Common myeloid progenitor, CD34-positive (primary cell): ENCODE measurements at regions not wholly inside any gene's neighbourhood (a gene's known extent, or its start where the extent isn't known, plus 50 kb on each side); places are given as distances from the start of the nearest gene placed in this dataset.

ENCODE experiments used
- CTCF ChIA-PET: fragments of 350-600 bp; sonication (Branson Sonifier 250); formaldehyde crosslinking; loops from one replicate; lab custom pipeline; 2021; ENCODE audit warnings: antibody characterized with exemption; lab: Charles Lee
- POLR2A ChIA-PET: fragments of 350-600 bp; sonication (Branson Sonifier 250); formaldehyde crosslinking; loops from one replicate; lab custom pipeline; 2021; ENCODE audit warnings: antibody characterized with exemption; lab: Charles Lee
- DNase-seq, 3 donors: peaks; one replicate each; pipeline versions ENCODE4 v3.0.0 to v3.0.0-alpha.2; 2013
- H3K27ac ChIP-seq, 2 experiments: 1 replicate in 1 of 2; 2 replicates in 1 of 2; pipeline ENCODE4 v1.7.0; 2013; ENCODE audit warnings: inconsistent platforms in 2 of 2, low read length in 2 of 2, mild to moderate bottlenecking in 2 of 2, low read depth in 1 of 2, moderate library complexity in 1 of 2; ENCODE audit not compliant: severe bottlenecking in 2 of 2, insufficient read depth in 1 of 2, poor library complexity in 1 of 2
- H3K27me3 ChIP-seq, 5 experiments: replicated peaks in 2 of 5; 1 replicate in 3 of 5; 2 replicates in 2 of 5; pipeline versions ENCODE4 v1.6.1 to v1.7.0; 2013; ENCODE audit warnings: low read length in 4 of 5, mild to moderate bottlenecking in 2 of 5, moderate library complexity in 2 of 5, inconsistent platforms in 1 of 5; ENCODE audit not compliant: insufficient read depth in 5 of 5, control insufficient read depth in 4 of 5
- H3K36me3 ChIP-seq, 4 experiments: 1 replicate in 2 of 4; 2 replicates in 2 of 4; pipeline versions ENCODE4 v1.6.1 to v1.7.0; 2013; ENCODE audit warnings: low read length in 3 of 4, control low read depth in 1 of 4, mild to moderate bottlenecking in 1 of 4; ENCODE audit not compliant: control insufficient read depth in 4 of 4, insufficient read depth in 4 of 4
- H3K4me1 ChIP-seq, 4 experiments: 1 replicate in 3 of 4; 2 replicates in 1 of 4; pipeline versions ENCODE4 v1.6.1 to v1.7.1; 2013; ENCODE audit warnings: low read length in 3 of 4, mild to moderate bottlenecking in 3 of 4, control low read depth in 1 of 4, inconsistent platforms in 1 of 4, moderate library complexity in 1 of 4; ENCODE audit not compliant: control insufficient read depth in 4 of 4, insufficient read depth in 4 of 4; ENCODE audit errors: control extremely low read depth in 1 of 4
- H3K4me3 ChIP-seq, 7 experiments: 1 replicate in 4 of 7; 2 replicates in 3 of 7; pipeline versions ENCODE4 v1.5.1 to v1.7.0; 2013; ENCODE audit warnings: mild to moderate bottlenecking in 7 of 7, low read length in 6 of 7, moderate library complexity in 6 of 7, inconsistent platforms in 2 of 7, low read depth in 2 of 7, control low read depth in 1 of 7; ENCODE audit not compliant: insufficient read depth in 4 of 7, control insufficient read depth in 1 of 7; ENCODE audit errors: extremely low read depth in 1 of 7
- H3K9me3 ChIP-seq, 5 experiments: 1 replicate in 4 of 5; 2 replicates in 1 of 5; pipeline versions ENCODE4 v1.6.1 to v1.7.1; 2013; ENCODE audit warnings: low read length in 4 of 5, mild to moderate bottlenecking in 2 of 5, inconsistent platforms in 1 of 5, low read depth in 1 of 5, moderate library complexity in 1 of 5; ENCODE audit not compliant: control insufficient read depth in 4 of 5, insufficient read depth in 2 of 5; ENCODE audit errors: control extremely low read depth in 1 of 5
- WGBS: methylation state at CpG from one replicate; pipeline ENCODE4 v1.1.5; 2013; ENCODE audit not compliant: insufficient coverage; 5-methylcytosine and 5-hydroxymethylcytosine counted together

- Histone ChIP-seq H3K4me3 (no peak overlapping the region), H3K27ac (no peak overlapping the region), H3K4me1 (peaks cover 0 to 5% (median 0%) of the 10 kb centered on the region in 4 experiments), H3K27me3 (no peaks in the 10 kb centered on the region), H3K36me3 (no peaks in the 10 kb centered on the region), H3K9me3 (no peaks in the 10 kb centered on the region)
- POLR2A ChIA-PET = no interaction called here
- CTCF ChIA-PET = no interaction called here
- no peak for DNase-seq
These were observed 396.9 kb upstream of the CADM1 start for GRCh38 chr11:115901069-115901468.

GRCh38 chr11:115900111-115900510 lies 395.9 kb upstream of the CADM1 start:
- Histone ChIP-seq H3K36me3 (no peaks in the 10 kb centered on the region), H3K4me1 (peaks cover 0 to 5% (median 0%) of the 10 kb centered on the region in 4 experiments), H3K27me3 (no peaks in the 10 kb centered on the region), H3K4me3 (no peak overlapping the region), H3K27ac (no peak overlapping the region), H3K9me3 (no peaks in the 10 kb centered on the region)
- 99% methylated on average over 9 of the region's 10 CpGs for WGBS
- ChIA-PET POLR2A (no interaction called here), CTCF (no interaction called here)
- no peak for DNase-seq

GRCh38 chr11:115897707-115898106 lies 393.5 kb upstream of the CADM1 start:
- POLR2A ChIA-PET = no interaction called here
- H3K27me3 ChIP-seq = no peaks in the 10 kb centered on the region
- 88% methylated on average over 3 of the region's 4 CpGs for WGBS
- no peak for DNase-seq
- no peaks in the 10 kb centered on the region for H3K9me3 ChIP-seq
- no peaks in the 10 kb centered on the region for H3K36me3 ChIP-seq
- no peak overlapping the region for H3K4me3 ChIP-seq
- CTCF ChIA-PET = interaction anchor here (2.0 kb wide), 1 partner anchor 25 kb away, joined by 7 read pairs; no protein-coding TSS in a partner anchor
- peaks cover 2 to 13% (median 9%) of the 10 kb centered on the region in 4 experiments for H3K4me1 ChIP-seq
- H3K27ac ChIP-seq = no peak overlapping the region

GRCh38 chr11:115896084-115896483 lies 391.9 kb upstream of the CADM1 start:
- Histone ChIP-seq H3K9me3 (no peaks in the 10 kb centered on the region), H3K4me3 (no peak overlapping the region), H3K27me3 (no peaks in the 10 kb centered on the region), H3K27ac (no peak overlapping the region), H3K4me1 (peaks cover 2 to 22% (median 15%) of the 10 kb centered on the region in 4 experiments), H3K36me3 (no peaks in the 10 kb centered on the region)
- CTCF ChIA-PET = interaction anchor here (0.8 kb wide), 1 partner anchor 42 kb away, joined by 3 read pairs; no protein-coding TSS in a partner anchor
- no peak for DNase-seq
- 94% methylated on average over 2 of the region's 2 CpGs for WGBS
- POLR2A ChIA-PET = no interaction called here

GRCh38 chr11:115895594-115895993 lies 391.4 kb upstream of the CADM1 start:
- no peaks in the 10 kb centered on the region for H3K27me3 ChIP-seq
- H3K4me1 ChIP-seq = peaks cover 2 to 22% (median 15%) of the 10 kb centered on the region in 4 experiments
- no peak overlapping the region for H3K4me3 ChIP-seq
- DNase-seq = no peak
- ChIA-PET POLR2A (no interaction called here), CTCF (no interaction called here)
- H3K9me3 ChIP-seq = no peaks in the 10 kb centered on the region
- H3K27ac ChIP-seq = no peak overlapping the region
- no peaks in the 10 kb centered on the region for H3K36me3 ChIP-seq
- WGBS = 86% methylated on average over 1 of the region's 1 CpG

- 69% methylated on average over 4 of the region's 5 CpGs for WGBS
- Histone ChIP-seq H3K9me3 (no peaks in the 10 kb centered on the region), H3K27me3 (no peaks in the 10 kb centered on the region), H3K27ac (no peak overlapping the region), H3K4me1 (peaks cover 2 to 22% (median 15%) of the 10 kb centered on the region in 4 experiments), H3K36me3 (no peaks in the 10 kb centered on the region), H3K4me3 (no peak overlapping the region)
- POLR2A ChIA-PET = no interaction called here
- DNase-seq = no peak
- CTCF ChIA-PET = interaction anchor here (1.1 to 1.6 kb wide), 3 partner anchors 8 to 24 kb away, joined by 3 to 5 read pairs (median 4); no protein-coding TSS in a partner anchor
These were observed 390.0 kb upstream of the CADM1 start for GRCh38 chr11:115894176-115894575.

- H3K9me3 ChIP-seq = no peaks in the 10 kb centered on the region
- WGBS = 96% methylated on average over 5 of the region's 5 CpGs
- no peaks in the 10 kb centered on the region for H3K36me3 ChIP-seq
- H3K4me3 ChIP-seq = no peak overlapping the region
- no peak overlapping the region for H3K27ac ChIP-seq
- H3K4me1 ChIP-seq = peaks cover 2 to 22% (median 13%) of the 10 kb centered on the region in 4 experiments
- no peak for DNase-seq
- POLR2A ChIA-PET = no interaction called here
- no peaks in the 10 kb centered on the region for H3K27me3 ChIP-seq
- CTCF ChIA-PET = interaction anchor here (1.1 to 1.6 kb wide), 3 partner anchors 8 to 23 kb away, joined by 3 to 5 read pairs (median 4); no protein-coding TSS in a partner anchor
These were observed 389.4 kb upstream of the CADM1 start for GRCh38 chr11:115893461-115894099.
